ENCODE measurements at regions not wholly inside any gene's neighbourhood (a gene's known extent, or its start where the extent isn't known, plus 50 kb on each side); places are given as distances from the start of the nearest gene placed in this dataset.

- Histone ChIP-seq H3K4me3 (ENCODE audit: low read depth in 1 of 2, low read length in 2 of 2) (no peak overlapping the region), H4K20me1 (ENCODE audit: insufficient read depth, low read length) (no peaks in the 10 kb centered on the region), H3K4me1 (ENCODE audit: insufficient read depth, low read length) (no peaks in the 10 kb centered on the region), H3K9me3 (ENCODE audit: insufficient read depth, low read length, severe bottlenecking) (no peaks in the 10 kb centered on the region), H3K27me3 (ENCODE audit: insufficient read depth, low read length, poor library complexity) (no peaks in the 10 kb centered on the region), H3K4me2 (ENCODE audit: insufficient read depth, low read length) (no peak overlapping the region), H3K36me3 (ENCODE audit: insufficient read depth, low read length) (no peaks in the 10 kb centered on the region), H3K27ac (ENCODE audit: low read length) (no peak overlapping the region), H2AFZ (ENCODE audit: low read depth, low read length) (no peak overlapping the region), H3K79me2 (ENCODE audit: insufficient read depth, low read length) (no peaks in the 10 kb centered on the region), H3K9ac (ENCODE audit: low read depth, low read length) (no peak overlapping the region)
- ATAC-seq (ENCODE audit: insufficient read depth, low read depth) (no peak), DNase-seq (no peak)
- no peak for TF ChIP-seq EZH2 (IDR thresholded peaks at IDR 0.05; ENCODE audit: borderline replicate concordance, low read depth, low read length, severe bottlenecking)
- no peak for TF ChIP-seq CTCF (IDR thresholded peaks at IDR 0.05; ENCODE audit: borderline replicate concordance, extremely low read depth, low read length, poor library complexity, severe bottlenecking)
These were observed 223.6 kb downstream of the OGFRL1 start for GRCh38 chr6:71512256-71512655.

DNA sequence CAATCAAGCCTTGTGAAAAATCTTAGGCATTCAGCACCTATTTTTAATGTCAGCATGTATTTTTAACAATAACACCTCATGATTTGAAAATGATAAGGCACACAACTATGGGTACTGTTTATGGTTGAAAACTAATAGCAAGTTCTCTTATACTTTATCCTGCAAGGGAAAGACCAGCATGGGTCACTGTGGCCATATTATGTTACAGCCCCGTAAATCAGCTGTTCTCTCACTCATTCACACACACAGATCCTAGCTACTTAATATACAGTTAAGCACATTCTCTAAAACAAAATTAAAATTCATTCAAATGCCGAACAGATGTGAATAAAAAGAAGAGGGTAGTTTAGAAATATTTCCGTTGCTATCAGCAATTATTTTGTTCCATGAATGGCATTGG, 224.4 kb downstream of the OGFRL1 start:
- DNase-seq (no peak), ATAC-seq (ENCODE audit: insufficient read depth, low read depth) (no peak)
- no peak for TF ChIP-seq CTCF (IDR thresholded peaks at IDR 0.05; ENCODE audit: borderline replicate concordance, extremely low read depth, low read length, poor library complexity, severe bottlenecking)
- no peak for TF ChIP-seq EZH2 (IDR thresholded peaks at IDR 0.05; ENCODE audit: borderline replicate concordance, low read depth, low read length, severe bottlenecking)
- Histone ChIP-seq H3K4me2 (ENCODE audit: insufficient read depth, low read length) (no peak overlapping the region), H3K9me3 (ENCODE audit: insufficient read depth, low read length, severe bottlenecking) (no peaks in the 10 kb centered on the region), H3K4me1 (ENCODE audit: insufficient read depth, low read length) (no peaks in the 10 kb centered on the region), H3K27ac (ENCODE audit: low read length) (no peak overlapping the region), H3K36me3 (ENCODE audit: insufficient read depth, low read length) (no peaks in the 10 kb centered on the region), H3K27me3 (ENCODE audit: insufficient read depth, low read length, poor library complexity) (no peaks in the 10 kb centered on the region), H3K4me3 (ENCODE audit: low read depth in 1 of 2, low read length in 2 of 2) (no peak overlapping the region), H4K20me1 (ENCODE audit: insufficient read depth, low read length) (no peaks in the 10 kb centered on the region), H3K79me2 (ENCODE audit: insufficient read depth, low read length) (no peaks in the 10 kb centered on the region), H2AFZ (ENCODE audit: low read depth, low read length) (no peak overlapping the region), H3K9ac (ENCODE audit: low read depth, low read length) (no peak overlapping the region)

- Histone ChIP-seq H2AFZ (ENCODE audit: low read depth, low read length) (no peak overlapping the region), H3K27ac (ENCODE audit: low read length) (no peak overlapping the region), H3K79me2 (ENCODE audit: insufficient read depth, low read length) (no peaks in the 10 kb centered on the region), H3K4me1 (ENCODE audit: insufficient read depth, low read length) (no peaks in the 10 kb centered on the region), H3K9me3 (ENCODE audit: insufficient read depth, low read length, severe bottlenecking) (no peaks in the 10 kb centered on the region), H3K27me3 (ENCODE audit: insufficient read depth, low read length, poor library complexity) (no peaks in the 10 kb centered on the region), H3K9ac (ENCODE audit: low read depth, low read length) (no peak overlapping the region), H3K4me3 (ENCODE audit: low read depth in 1 of 2, low read length in 2 of 2) (no peak overlapping the region), H4K20me1 (ENCODE audit: insufficient read depth, low read length) (no peaks in the 10 kb centered on the region), H3K36me3 (ENCODE audit: insufficient read depth, low read length) (no peaks in the 10 kb centered on the region), H3K4me2 (ENCODE audit: insufficient read depth, low read length) (no peak overlapping the region)
- DNase-seq (no peak), ATAC-seq (ENCODE audit: insufficient read depth, low read depth) (no peak)
- no peak for TF ChIP-seq CTCF (IDR thresholded peaks at IDR 0.05; ENCODE audit: borderline replicate concordance, extremely low read depth, low read length, poor library complexity, severe bottlenecking)
- TF ChIP-seq EZH2 (IDR thresholded peaks at IDR 0.05; ENCODE audit: borderline replicate concordance, low read depth, low read length, severe bottlenecking): no peak
These were observed 234.9 kb downstream of the OGFRL1 start for GRCh38 chr6:71523548-71523947.

DNA sequence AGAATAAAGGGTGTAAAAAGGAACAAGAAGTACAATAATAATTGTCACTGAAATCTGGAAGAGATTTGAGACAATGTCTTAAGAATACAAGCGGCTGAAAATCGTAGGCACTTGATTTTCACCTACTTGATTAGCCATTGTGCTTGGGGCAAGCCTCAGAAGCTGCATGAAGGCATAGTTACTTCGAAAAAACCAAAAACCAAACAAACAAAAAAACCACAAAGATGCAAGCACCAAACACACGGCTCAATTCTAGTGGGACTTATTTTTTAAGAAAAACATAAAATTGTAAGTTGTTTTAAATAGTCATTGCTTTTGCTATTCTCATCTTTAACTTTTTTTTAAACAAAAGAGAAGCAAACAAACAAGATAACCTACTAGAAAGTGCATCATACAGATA, 235.6 kb downstream of the OGFRL1 start:
- no peak for TF ChIP-seq CTCF (IDR thresholded peaks at IDR 0.05; ENCODE audit: borderline replicate concordance, extremely low read depth, low read length, poor library complexity, severe bottlenecking)
- TF ChIP-seq EZH2 (IDR thresholded peaks at IDR 0.05; ENCODE audit: borderline replicate concordance, low read depth, low read length, severe bottlenecking): no peak
- no peaks in the 10 kb centered on the region for H4K20me1 ChIP-seq (ENCODE audit: insufficient read depth, low read length)
- H2AFZ ChIP-seq (ENCODE audit: low read depth, low read length): no peak overlapping the region

More for the DNA sequence above, 235.6 kb downstream of the OGFRL1 start:
- Histone ChIP-seq H3K9me3 (ENCODE audit: insufficient read depth, low read length, severe bottlenecking) (no peaks in the 10 kb centered on the region), H3K4me2 (ENCODE audit: insufficient read depth, low read length) (no peak overlapping the region), H3K27me3 (ENCODE audit: insufficient read depth, low read length, poor library complexity) (no peaks in the 10 kb centered on the region), H3K79me2 (ENCODE audit: insufficient read depth, low read length) (no peaks in the 10 kb centered on the region), H3K9ac (ENCODE audit: low read depth, low read length) (no peak overlapping the region), H3K4me1 (ENCODE audit: insufficient read depth, low read length) (no peaks in the 10 kb centered on the region), H3K36me3 (ENCODE audit: insufficient read depth, low read length) (no peaks in the 10 kb centered on the region), H3K27ac (ENCODE audit: low read length) (no peak overlapping the region), H3K4me3 (ENCODE audit: low read depth in 1 of 2, low read length in 2 of 2) (no peak overlapping the region)
- ATAC-seq (ENCODE audit: insufficient read depth, low read depth): no peak
- no peak for DNase-seq

All from DND-41 (cell line).